Common myeloid progenitor, CD34-positive (primary cell): ENCODE measurements at regions not wholly inside any gene's neighbourhood (a gene's known extent, or its start where the extent isn't known, plus 50 kb on each side); places are given as distances from the start of the nearest gene placed in this dataset.
A peak's percentile ranks its signal among the peaks of the same experiment; 100 is the strongest.
"Not testable (repeated sequence)": the region's sequence is repeated elsewhere in the genome, so short reads cannot be mapped to it uniquely, and the experiment has no call there.

Experiments used
- CTCF ChIA-PET: fragments of 350-600 bp; sonication (Branson Sonifier 250); formaldehyde crosslinking; loops from one replicate; lab custom pipeline; 2021; ENCODE audit warnings: antibody characterized with exemption; lab: Charles Lee
- POLR2A ChIA-PET: fragments of 350-600 bp; sonication (Branson Sonifier 250); formaldehyde crosslinking; loops from one replicate; lab custom pipeline; 2021; ENCODE audit warnings: antibody characterized with exemption; lab: Charles Lee
- DNase-seq, 3 donors: peaks; one replicate each; pipeline versions ENCODE4 v3.0.0 to v3.0.0-alpha.2; 2013
- H3K27ac ChIP-seq, 2 experiments: 1 replicate in 1 of 2; 2 replicates in 1 of 2; pipeline ENCODE4 v1.7.0; 2013; ENCODE audit warnings: inconsistent platforms in 2 of 2, low read length in 2 of 2, mild to moderate bottlenecking in 2 of 2, low read depth in 1 of 2, moderate library complexity in 1 of 2; ENCODE audit not compliant: severe bottlenecking in 2 of 2, insufficient read depth in 1 of 2, poor library complexity in 1 of 2
- H3K27me3 ChIP-seq, 5 experiments: replicated peaks in 2 of 5; 1 replicate in 3 of 5; 2 replicates in 2 of 5; pipeline versions ENCODE4 v1.6.1 to v1.7.0; 2013; ENCODE audit warnings: low read length in 4 of 5, mild to moderate bottlenecking in 2 of 5, moderate library complexity in 2 of 5, inconsistent platforms in 1 of 5; ENCODE audit not compliant: insufficient read depth in 5 of 5, control insufficient read depth in 4 of 5
- H3K36me3 ChIP-seq, 4 experiments: 1 replicate in 2 of 4; 2 replicates in 2 of 4; pipeline versions ENCODE4 v1.6.1 to v1.7.0; 2013; ENCODE audit warnings: low read length in 3 of 4, control low read depth in 1 of 4, mild to moderate bottlenecking in 1 of 4; ENCODE audit not compliant: control insufficient read depth in 4 of 4, insufficient read depth in 4 of 4
- H3K4me1 ChIP-seq, 4 experiments: 1 replicate in 3 of 4; 2 replicates in 1 of 4; pipeline versions ENCODE4 v1.6.1 to v1.7.1; 2013; ENCODE audit warnings: low read length in 3 of 4, mild to moderate bottlenecking in 3 of 4, control low read depth in 1 of 4, inconsistent platforms in 1 of 4, moderate library complexity in 1 of 4; ENCODE audit not compliant: control insufficient read depth in 4 of 4, insufficient read depth in 4 of 4; ENCODE audit errors: control extremely low read depth in 1 of 4
- H3K4me3 ChIP-seq, 7 experiments: 1 replicate in 4 of 7; 2 replicates in 3 of 7; pipeline versions ENCODE4 v1.5.1 to v1.7.0; 2013; ENCODE audit warnings: mild to moderate bottlenecking in 7 of 7, low read length in 6 of 7, moderate library complexity in 6 of 7, inconsistent platforms in 2 of 7, low read depth in 2 of 7, control low read depth in 1 of 7; ENCODE audit not compliant: insufficient read depth in 4 of 7, control insufficient read depth in 1 of 7; ENCODE audit errors: extremely low read depth in 1 of 7
- H3K9me3 ChIP-seq, 5 experiments: 1 replicate in 4 of 5; 2 replicates in 1 of 5; pipeline versions ENCODE4 v1.6.1 to v1.7.1; 2013; ENCODE audit warnings: low read length in 4 of 5, mild to moderate bottlenecking in 2 of 5, inconsistent platforms in 1 of 5, low read depth in 1 of 5, moderate library complexity in 1 of 5; ENCODE audit not compliant: control insufficient read depth in 4 of 5, insufficient read depth in 2 of 5; ENCODE audit errors: control extremely low read depth in 1 of 5
- WGBS: methylation state at CpG from one replicate; pipeline ENCODE4 v1.1.5; 2013; ENCODE audit not compliant: insufficient coverage; 5-methylcytosine and 5-hydroxymethylcytosine counted together

GRCh38 chr1:212166244-212166643 is 119.0 kb upstream of the PPP2R5A start:
- DNase-seq = no peak
- 12% methylated on average over 3 of the region's 4 CpGs for WGBS
- ChIA-PET POLR2A (no interaction called here), CTCF (interaction anchor here (1.4 to 2.0 kb wide), 2 partner anchors 90 to 96 kb away, joined by 3 to 6 read pairs; no protein-coding TSS in a partner anchor)
- Histone ChIP-seq H3K4me3 (no peak overlapping the region), H3K9me3 (no peaks in the 10 kb centered on the region), H3K27me3 (no peaks in the 10 kb centered on the region), H3K27ac (no peak overlapping the region), H3K36me3 (no peaks in the 10 kb centered on the region), H3K4me1 (peaks cover 15 to 45% (median 40%) of the 10 kb centered on the region in 4 experiments)

- no peaks in the 10 kb centered on the region for H3K9me3 ChIP-seq
- H3K4me3 ChIP-seq = peak overlapping the region in 4 of 7 experiments; percentile 4 to 68 (median 32)
- CTCF ChIA-PET = interaction anchor here (1.2 to 1.4 kb wide), 3 partner anchors 13 to 89 kb away, joined by 3 to 4 read pairs (median 3); no protein-coding TSS in a partner anchor
- DNase-seq = peak in 2 of 3 donors; percentile 66 to 78
- H3K27me3 ChIP-seq = no peaks in the 10 kb centered on the region
- H3K27ac ChIP-seq = no peak overlapping the region
- POLR2A ChIA-PET = interaction anchor here (0.6 kb wide), 1 partner anchor 110 kb away, joined by 6 read pairs; no protein-coding TSS in a partner anchor
- 0% methylated on average over 1 of the region's 2 CpGs for WGBS
- peaks cover 14 to 41% (median 36%) of the 10 kb centered on the region in 4 experiments for H3K4me1 ChIP-seq
- H3K36me3 ChIP-seq = no peaks in the 10 kb centered on the region
Measured at GRCh38 chr1:212166644-212167043, 118.6 kb upstream of the PPP2R5A start.

- Histone ChIP-seq H3K4me1 (peaks cover 10 to 37% (median 32%) of the 10 kb centered on the region in 4 experiments), H3K27me3 (no peaks in the 10 kb centered on the region), H3K36me3 (no peaks in the 10 kb centered on the region), H3K4me3 (peak overlapping the region in 4 of 7 experiments; percentile 4 to 68 (median 32)), H3K27ac (no peak overlapping the region), H3K9me3 (no peaks in the 10 kb centered on the region)
- DNase-seq = peak in 2 of 3 donors; percentile 68 to 80
- 0% methylated on average over 7 of the region's 7 CpGs for WGBS
- ChIA-PET POLR2A (interaction anchor here (0.6 kb wide), 1 partner anchor 109 kb away, joined by 6 read pairs; no protein-coding TSS in a partner anchor), CTCF (interaction anchor here (1.2 to 1.4 kb wide), 4 partner anchors 13 to 90 kb away, joined by 3 to 4 read pairs (median 3); no protein-coding TSS in a partner anchor)
Measured at GRCh38 chr1:212167098-212167497, 118.1 kb upstream of the PPP2R5A start.

- Histone ChIP-seq H3K9me3 (no peaks in the 10 kb centered on the region), H3K27ac (no peak overlapping the region), H3K4me1 (no peaks in the 10 kb centered on the region), H3K27me3 (no peaks in the 10 kb centered on the region), H3K4me3 (no peak overlapping the region), H3K36me3 (no peaks in the 10 kb centered on the region)
- POLR2A ChIA-PET = no interaction called here
- DNase-seq = no peak
- CTCF ChIA-PET = no interaction called here
- 97% methylated on average over 3 of the region's 3 CpGs for WGBS
Measured at GRCh38 chr1:212173567-212173966, 111.6 kb upstream of the PPP2R5A start.

GRCh38 chr1:212174295-212174694 is 110.9 kb upstream of the PPP2R5A start:
- H3K4me1 ChIP-seq, H3K36me3 ChIP-seq, DNase-seq, CTCF ChIA-PET, H3K27me3 ChIP-seq, H3K9me3 ChIP-seq, POLR2A ChIA-PET, H3K4me3 ChIP-seq, H3K27ac ChIP-seq: not testable (repeated sequence)
- WGBS = 100% methylated on average over 8 of the region's 9 CpGs

GRCh38 chr1:212177542-212177941 is 107.7 kb upstream of the PPP2R5A start:
- H3K4me3 ChIP-seq = no peak overlapping the region
- POLR2A ChIA-PET = no interaction called here
- H3K27me3 ChIP-seq = no peaks in the 10 kb centered on the region
- no peaks in the 10 kb centered on the region for H3K36me3 ChIP-seq
- H3K27ac ChIP-seq = no peak overlapping the region
- DNase-seq = no peak
- no peaks in the 10 kb centered on the region for H3K4me1 ChIP-seq
- WGBS = 88% methylated on average over 1 of the region's 2 CpGs
- CTCF ChIA-PET = no interaction called here
- no peaks in the 10 kb centered on the region for H3K9me3 ChIP-seq

GRCh38 chr1:212178851-212179250 is 106.4 kb upstream of the PPP2R5A start:
- peaks cover 0 to under 1% (median 0%) of the 10 kb centered on the region in 4 experiments for H3K4me1 ChIP-seq
- no peak overlapping the region for H3K27ac ChIP-seq
- no peaks in the 10 kb centered on the region for H3K9me3 ChIP-seq
- H3K27me3 ChIP-seq = no peaks in the 10 kb centered on the region
- H3K4me3 ChIP-seq = no peak overlapping the region
- POLR2A ChIA-PET = interaction anchor here (0.6 kb wide), 1 partner anchor 107 kb away, joined by 4 read pairs; no protein-coding TSS in a partner anchor
- H3K36me3 ChIP-seq = no peaks in the 10 kb centered on the region
- CTCF ChIA-PET = interaction anchor here (1.4 kb wide), 1 partner anchor 117 kb away, joined by 3 read pairs; no protein-coding TSS in a partner anchor
- WGBS = 60% methylated on average over 1 of the region's 2 CpGs
- no peak for DNase-seq
